Small intestine (tissue), 7 donors: ENCODE measurements at regions not wholly inside any gene's neighbourhood (a gene's known extent, or its start where the extent isn't known, plus 50 kb on each side); places are given as distances from the start of the nearest gene placed in this dataset.

Experiments used
- DNase-seq, 2 donors: peaks; one replicate each; pipeline versions ENCODE4 v3.0.0 to v3.0.0-alpha.2; 2013
- FAIRE-seq: peaks from 2 replicates; lab custom pipeline; 2012; peaks lifted over from hg19 to GRCh38; lab: Jason Lieb, UNC
- H3K27ac ChIP-seq, 3 donors: one replicate each; pipeline ENCODE4 v1.5.1; 2013; ENCODE audit warnings: low read length in 2 of 3, mild to moderate bottlenecking in 2 of 3, control low read depth in 1 of 3, inconsistent platforms in 1 of 3, low read depth in 1 of 3, moderate library complexity in 1 of 3
- H3K27me3 ChIP-seq, 3 donors: one replicate each; pipeline ENCODE4 v1.6.1; 2013; ENCODE audit warnings: low read length in 3 of 3, inconsistent platforms in 1 of 3; ENCODE audit not compliant: control insufficient read depth in 3 of 3, insufficient read depth in 3 of 3
- H3K36me3 ChIP-seq, 3 donors: one replicate each; pipeline ENCODE4 v1.6.1; 2013; ENCODE audit warnings: low read length in 3 of 3, inconsistent platforms in 1 of 3, low read depth in 1 of 3, mild to moderate bottlenecking in 1 of 3, moderate library complexity in 1 of 3; ENCODE audit not compliant: control insufficient read depth in 3 of 3, insufficient read depth in 2 of 3
- H3K4me1 ChIP-seq, 3 donors: one replicate each; pipeline ENCODE4 v1.6.1; 2013; ENCODE audit warnings: low read length in 2 of 3, inconsistent platforms in 1 of 3, low read depth in 1 of 3, mild to moderate bottlenecking in 1 of 3, moderate library complexity in 1 of 3; ENCODE audit not compliant: control insufficient read depth in 3 of 3, insufficient read depth in 2 of 3
- H3K4me3 ChIP-seq, 3 donors: one replicate each; pipeline ENCODE4 v1.5.1; 2013; ENCODE audit warnings: low read length in 3 of 3, control low read depth in 1 of 3, inconsistent platforms in 1 of 3, low read depth in 1 of 3, mild to moderate bottlenecking in 1 of 3, moderate library complexity in 1 of 3
- H3K9me3 ChIP-seq, 2 donors: one replicate each; pipeline ENCODE4 v1.6.1; 2013; ENCODE audit warnings: low read depth in 1 of 2, low read length in 1 of 2; ENCODE audit not compliant: control insufficient read depth in 2 of 2, insufficient read depth in 1 of 2
- WGBS, 3 donors: extraction: QIAGEN DNeasy Blood & Tissue Kit; methylation state at CpG; one replicate each; pipeline ENCODE4 v1.1.7; 2013; 5-methylcytosine and 5-hydroxymethylcytosine counted together
- donor health status: healthy with polysubstance abuse.
- donor health status: control.
- donor health status: control.
- donor health status: Bipolar disorder and iron deficiency.
- donor health status: healthy.

DNA sequence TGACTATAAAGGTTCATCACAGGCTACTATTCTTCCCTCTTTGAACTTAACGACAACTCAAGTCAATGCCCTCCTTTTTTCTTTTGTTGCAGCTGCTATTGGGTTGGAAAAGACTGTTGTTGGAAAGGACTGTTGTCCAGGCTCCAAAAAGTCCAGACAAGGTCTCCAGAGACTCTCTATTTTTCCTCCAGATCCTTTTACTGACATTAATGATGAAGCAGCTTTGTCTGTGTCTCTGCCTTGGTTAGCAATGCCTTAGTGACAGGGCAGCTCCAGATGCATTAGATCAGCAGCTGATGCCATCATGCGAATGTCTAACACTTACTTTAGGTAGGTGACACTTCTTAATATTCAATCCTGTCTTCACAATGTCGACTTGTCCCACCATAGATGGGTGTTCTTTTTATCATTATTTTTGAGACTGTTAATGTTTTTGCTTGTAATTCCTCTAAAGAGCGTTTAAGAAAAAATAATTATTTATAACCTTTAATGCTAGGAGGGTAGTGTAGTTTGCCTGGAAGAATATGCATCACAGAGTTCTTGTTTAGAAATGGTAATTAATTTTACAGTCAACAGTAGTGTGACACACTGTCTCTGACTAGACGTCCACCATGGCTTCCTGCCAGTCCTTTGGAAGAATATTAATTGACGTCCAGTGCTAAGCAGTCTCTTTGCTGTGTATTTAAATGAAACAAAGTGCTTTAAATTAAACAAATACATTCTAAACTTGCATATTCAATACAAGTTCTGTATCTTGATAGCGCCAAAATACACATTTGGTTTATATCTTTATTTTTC lies 492.2 kb downstream of the NR2F1-AS1 start:
- Histone ChIP-seq H3K9me3 (no peaks in the 10 kb centered on the region), H3K27me3 (no peaks in the 10 kb centered on the region), H3K4me1 (no peaks in the 10 kb centered on the region), H3K4me3 (no peak overlapping the region), H3K36me3 (no peaks in the 10 kb centered on the region), H3K27ac (no peak overlapping the region)
- 58 to 71% (median 70%) methylated on average over 7 of the region's 7 CpGs for WGBS, 3 donors
- DNase-seq (no peak), FAIRE-seq (no peak)

DNA sequence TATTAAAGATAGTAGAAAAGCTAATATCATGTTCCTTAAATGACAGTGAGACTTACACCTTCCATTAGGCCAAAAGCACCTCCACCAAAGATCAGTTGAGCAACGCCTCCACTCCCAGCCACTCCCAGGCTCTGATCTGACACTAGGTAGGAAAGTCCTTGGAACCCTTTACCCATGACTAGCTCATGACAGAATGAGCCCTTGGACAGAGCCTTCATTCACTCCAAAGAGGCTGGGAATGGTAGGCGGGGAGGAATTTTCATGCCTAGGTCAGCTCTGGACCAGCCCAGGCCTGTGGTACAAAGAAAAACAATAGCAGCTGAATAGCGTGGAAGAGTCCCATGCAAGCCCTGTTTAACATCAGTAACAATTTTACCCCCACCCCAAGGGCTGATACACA lies 493.7 kb downstream of the NR2F1-AS1 start:
- Histone ChIP-seq H3K4me3 (no peak overlapping the region), H3K36me3 (no peaks in the 10 kb centered on the region), H3K27me3 (no peaks in the 10 kb centered on the region), H3K27ac (no peak overlapping the region), H3K9me3 (no peaks in the 10 kb centered on the region), H3K4me1 (no peaks in the 10 kb centered on the region)
- FAIRE-seq (no peak), DNase-seq (no peak)
- 66 to 85% (median 70%) methylated on average over 3 of the region's 3 CpGs for WGBS, 3 donors

DNA sequence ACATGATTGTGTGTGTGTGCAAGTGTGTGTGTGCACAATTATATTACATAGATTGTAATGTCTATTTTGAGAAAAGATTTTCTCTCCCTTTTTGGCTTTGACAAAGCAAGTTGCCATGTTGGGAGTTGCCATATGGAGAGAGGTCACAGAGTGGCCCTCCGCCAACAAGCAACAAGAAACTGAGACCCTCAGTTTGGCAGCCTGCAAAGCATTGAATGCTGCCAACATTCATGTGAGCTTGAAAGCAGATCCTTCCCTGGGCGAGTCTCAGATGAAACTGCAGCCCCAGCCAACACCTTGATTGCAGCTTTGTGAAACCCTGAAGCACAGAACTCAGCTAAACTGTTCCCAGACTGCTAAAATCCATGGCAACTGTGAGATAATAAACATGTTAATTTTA lies 498.0 kb downstream of the NR2F1-AS1 start:
- FAIRE-seq (no peak), DNase-seq (no peak)
- H3K4me1 ChIP-seq = no peaks in the 10 kb centered on the region
- H3K27ac ChIP-seq = no peak overlapping the region
- no peaks in the 10 kb centered on the region for H3K36me3 ChIP-seq
- WGBS, 3 donors = 66 to 89% (median 71%) methylated on average over 2 of the region's 2 CpGs
- H3K27me3 ChIP-seq = no peaks in the 10 kb centered on the region
- no peak overlapping the region for H3K4me3 ChIP-seq
- no peaks in the 10 kb centered on the region for H3K9me3 ChIP-seq

DNA sequence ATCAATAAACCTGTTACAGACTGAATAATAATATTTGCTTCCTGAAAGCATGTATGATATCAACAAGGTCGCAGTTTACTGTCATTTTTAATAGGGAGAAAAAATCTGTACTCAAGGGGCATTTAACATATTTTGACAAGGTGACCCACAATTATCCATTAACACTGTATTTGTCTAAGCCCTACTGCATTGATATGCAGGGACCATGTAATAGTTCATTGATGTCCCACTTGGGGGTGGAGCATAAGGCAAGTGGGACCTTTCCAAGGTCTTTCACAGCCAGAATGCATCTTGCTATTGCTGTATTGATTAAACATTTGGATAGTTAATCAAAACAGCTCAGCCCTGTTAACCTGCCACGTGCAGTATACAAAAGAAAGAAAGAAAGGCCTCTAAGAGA lies 502.0 kb downstream of the NR2F1-AS1 start:
- 24 to 43% (median 28%) methylated on average over 2 of the region's 2 CpGs for WGBS, 3 donors
- Histone ChIP-seq H3K27ac (no peak overlapping the region), H3K4me3 (no peak overlapping the region), H3K27me3 (no peaks in the 10 kb centered on the region), H3K9me3 (no peaks in the 10 kb centered on the region), H3K4me1 (no peaks in the 10 kb centered on the region), H3K36me3 (no peaks in the 10 kb centered on the region)
- FAIRE-seq = no peak
- DNase-seq = no peak

DNA sequence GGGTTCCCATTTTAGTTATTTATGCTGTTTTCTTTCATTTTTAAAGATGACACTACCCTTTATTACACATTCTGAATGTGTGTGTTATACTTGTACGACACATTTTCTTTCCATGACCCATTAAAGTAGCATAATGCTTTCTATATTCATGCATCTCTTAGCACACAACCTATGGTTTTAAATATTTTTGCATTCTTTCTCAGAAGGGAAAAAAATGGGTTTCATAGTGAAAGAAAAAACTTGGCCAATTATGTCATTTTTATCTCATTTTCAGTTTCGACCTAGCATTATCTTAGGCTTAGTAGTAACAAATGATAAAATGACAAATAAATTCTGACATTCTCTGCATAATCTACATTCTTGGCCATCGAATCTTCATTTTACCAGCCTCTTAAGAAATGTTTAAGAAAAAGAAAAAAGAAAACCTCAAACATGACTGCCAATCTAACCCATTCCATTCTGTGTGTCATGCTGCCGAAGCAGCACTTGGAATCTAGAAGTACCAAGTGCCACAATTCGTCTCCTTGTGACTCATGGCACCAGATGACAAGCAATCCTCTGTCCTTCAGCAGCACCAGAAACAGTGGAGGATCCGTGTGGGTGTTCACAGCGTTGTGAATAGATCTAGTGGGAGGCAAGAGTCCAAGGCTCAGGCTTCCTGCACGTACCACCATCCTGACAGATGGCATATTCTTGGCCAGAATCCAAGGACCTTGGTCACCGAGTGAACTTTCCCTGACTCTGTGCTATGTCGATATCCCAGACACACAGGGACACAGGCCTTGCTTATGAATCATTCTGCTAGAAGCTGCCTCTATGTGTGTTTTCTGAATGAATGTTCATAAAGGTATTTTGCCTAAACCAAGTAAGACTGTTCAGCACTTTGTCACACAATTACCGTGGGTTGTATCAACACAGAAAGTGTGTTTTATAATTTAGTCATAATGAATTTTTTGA lies 502.7 kb downstream of the NR2F1-AS1 start:
- FAIRE-seq = no peak
- no peaks in the 10 kb centered on the region for H3K4me1 ChIP-seq
- no peak overlapping the region for H3K27ac ChIP-seq
- no peaks in the 10 kb centered on the region for H3K9me3 ChIP-seq
- no peaks in the 10 kb centered on the region for H3K36me3 ChIP-seq
- no peak overlapping the region for H3K4me3 ChIP-seq
- peak; percentile 4 to 24 for DNase-seq
- WGBS, 3 donors = 24 to 35% (median 26%) methylated on average over 11 of the region's 11 CpGs
- no peaks in the 10 kb centered on the region for H3K27me3 ChIP-seq

DNA sequence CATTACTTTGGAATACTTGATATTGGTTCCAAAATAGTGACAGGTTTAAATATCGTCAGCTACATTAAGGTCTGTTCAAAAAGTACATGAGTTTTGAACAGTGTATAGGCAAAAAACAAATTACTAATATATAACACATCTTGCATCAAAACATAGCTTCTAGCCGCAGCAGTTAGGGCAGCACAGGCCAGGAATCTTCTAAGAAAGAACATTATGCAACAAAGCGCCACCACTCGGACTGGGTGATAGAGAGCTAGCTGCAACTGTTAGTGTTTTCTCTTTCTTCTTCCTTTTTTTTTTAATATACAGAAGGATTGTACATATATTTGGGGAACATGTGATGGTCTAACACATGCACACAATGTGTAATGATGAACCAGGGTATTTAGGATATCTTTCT lies 504.5 kb downstream of the NR2F1-AS1 start:
- no peak overlapping the region for H3K4me3 ChIP-seq
- FAIRE-seq = no peak
- H3K27ac ChIP-seq = no peak overlapping the region
- no peaks in the 10 kb centered on the region for H3K27me3 ChIP-seq
- 89 to 93% (median 91%) methylated on average over 4 of the region's 4 CpGs for WGBS, 3 donors
- H3K4me1 ChIP-seq = no peaks in the 10 kb centered on the region
- no peaks in the 10 kb centered on the region for H3K36me3 ChIP-seq
- H3K9me3 ChIP-seq = no peaks in the 10 kb centered on the region
- DNase-seq = no peak

DNA sequence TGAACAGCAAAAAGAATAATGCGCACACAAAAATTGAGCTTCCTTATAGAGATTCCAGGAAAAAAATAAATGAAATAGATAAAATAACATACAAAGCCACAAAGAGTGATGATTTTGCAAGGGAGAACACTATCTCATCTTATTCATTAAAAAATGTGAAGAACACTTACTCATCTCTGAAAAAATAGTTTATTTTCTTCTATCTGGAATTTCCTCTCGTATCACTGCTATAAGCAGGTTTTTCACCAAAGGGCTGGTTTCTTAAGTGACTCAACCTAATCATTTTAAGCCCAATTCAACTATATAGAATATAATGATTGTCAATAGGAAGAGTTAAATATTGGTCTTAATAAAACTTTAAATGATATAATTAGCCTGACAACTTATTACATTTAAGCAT lies 504.9 kb downstream of the NR2F1-AS1 start:
- Histone ChIP-seq H3K4me3 (no peak overlapping the region), H3K9me3 (no peaks in the 10 kb centered on the region), H3K27me3 (no peaks in the 10 kb centered on the region), H3K27ac (no peak overlapping the region), H3K4me1 (no peaks in the 10 kb centered on the region), H3K36me3 (no peaks in the 10 kb centered on the region)
- no peak for DNase-seq
- WGBS, 3 donors = 83 to 90% (median 86%) methylated on average over 2 of the region's 2 CpGs
- no peak for FAIRE-seq

DNA sequence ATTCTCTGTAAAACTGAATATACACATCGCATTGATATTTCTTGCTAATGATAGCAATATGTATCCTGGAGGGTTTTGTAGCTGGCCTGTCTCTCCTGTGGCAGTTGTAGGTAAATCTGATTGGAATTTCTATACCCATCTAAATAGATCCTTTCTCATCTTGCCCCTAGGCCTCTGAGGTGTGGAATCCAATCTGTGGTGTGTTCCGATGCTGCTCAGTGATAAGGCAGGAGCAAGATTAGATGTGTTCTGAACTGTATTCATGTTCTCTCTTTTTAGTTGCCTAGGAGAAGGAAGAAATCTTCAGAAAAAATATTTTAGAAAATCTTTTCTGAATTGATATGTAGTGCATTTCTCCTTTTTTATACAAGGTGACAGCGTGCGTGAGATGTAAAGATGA lies 507.5 kb downstream of the NR2F1-AS1 start:
- Histone ChIP-seq H3K9me3 (no peaks in the 10 kb centered on the region), H3K4me3 (no peak overlapping the region), H3K27me3 (no peaks in the 10 kb centered on the region), H3K4me1 (no peaks in the 10 kb centered on the region), H3K36me3 (no peaks in the 10 kb centered on the region), H3K27ac (no peak overlapping the region)
- no peak for DNase-seq
- 85 to 89% (median 88%) methylated on average over 4 of the region's 4 CpGs for WGBS, 3 donors
- FAIRE-seq = no peak
